Thoracic aorta (tissue), 2 donors: ENCODE measurements at regions not wholly inside any gene's neighbourhood (a gene's known extent, or its start where the extent isn't known, plus 50 kb on each side); places are given as distances from the start of the nearest gene placed in this dataset.

Source experiments
- ATAC-seq: fragments of 150-250 bp; one replicate; pipeline ENCODE4 v1.8.0; 2017; ENCODE audit warnings: low read depth; ENCODE audit not compliant: insufficient number of reproducible peaks, low FRiP score
- DNase-seq: peaks from one replicate; pipeline ENCODE4 v3.0.0-alpha.2; 2020; ENCODE audit warnings: low spot score
- H3K27ac ChIP-seq, 2 donors: fragments of 200-600 bp; sonication (generic); 1 replicate in 1 of 2; 2 replicates in 1 of 2; pipeline ENCODE4 v1.5.1; 2016; ENCODE audit warnings: mild to moderate bottlenecking in 2 of 2, moderate library complexity in 2 of 2
- H3K27me3 ChIP-seq: fragments of 200-600 bp; sonication (generic); replicated peaks from 2 replicates; pipeline ENCODE4 v1.6.0; 2016; ENCODE audit warnings: mild to moderate bottlenecking; ENCODE audit not compliant: insufficient read depth
- H3K36me3 ChIP-seq: fragments of 200-600 bp; sonication (generic); one replicate; pipeline ENCODE4 v1.5.1; 2016
- H3K4me1 ChIP-seq, 2 donors: fragments of 200-600 bp; sonication (generic); 1 replicate in 1 of 2; 2 replicates in 1 of 2; pipeline versions ENCODE4 v1.5.1 to v1.6.0; 2016; ENCODE audit warnings: low read depth in 2 of 2, mild to moderate bottlenecking in 1 of 2; ENCODE audit not compliant: control insufficient read depth in 1 of 2
- H3K4me3 ChIP-seq: fragments of 200-600 bp; sonication (generic); 2 replicates; pipeline ENCODE4 v1.5.1; 2016; ENCODE audit warnings: mild to moderate bottlenecking
- H3K9me3 ChIP-seq: fragments of 200-600 bp; sonication (generic); 2 replicates; pipeline ENCODE4 v1.5.1; 2016
- CTCF ChIP-seq: fragments of 200-600 bp; sonication (generic); IDR thresholded peaks from one replicate; pipeline ENCODE4 v1.5.1; 2019; ENCODE audit warnings: antibody characterized with exemption

- Histone ChIP-seq H3K27me3 (no peaks in the 10 kb centered on the region), H3K4me1 (peaks cover 32 to 42% of the 10 kb centered on the region in 2 donors), H3K9me3 (no peaks in the 10 kb centered on the region), H3K36me3 (peaks cover 45% of the 10 kb centered on the region), H3K27ac (peak overlapping the region; percentile 82 to 85), H3K4me3 (no peak overlapping the region)
- DNase-seq, result no peak
- no peak for ATAC-seq
- no peak for TF ChIP-seq CTCF
Measured at GRCh38 chr12:124378926-124379325, 84.0 kb downstream of the RFLNA start.

- H3K27ac ChIP-seq, result no peak overlapping the region
- H3K4me1 ChIP-seq, result peaks cover 32 to 42% of the 10 kb centered on the region in 2 donors
- ATAC-seq (no peak), DNase-seq (no peak)
- no peaks in the 10 kb centered on the region for H3K9me3 ChIP-seq
- no peak overlapping the region for H3K4me3 ChIP-seq
- H3K36me3 ChIP-seq, result peaks cover 38% of the 10 kb centered on the region
- no peaks in the 10 kb centered on the region for H3K27me3 ChIP-seq
- no peak for TF ChIP-seq CTCF
Measured at GRCh38 chr12:124377981-124378509, 83.2 kb downstream of the RFLNA start.

- ATAC-seq, result no peak
- Histone ChIP-seq H3K27me3 (no peaks in the 10 kb centered on the region), H3K4me3 (no peak overlapping the region), H3K27ac (peak overlapping the region in 1 of 2 donors; percentile 42), H3K36me3 (peaks cover 45% of the 10 kb centered on the region), H3K4me1 (peaks cover 21 to 31% of the 10 kb centered on the region in 2 donors), H3K9me3 (no peaks in the 10 kb centered on the region)
- no peak for TF ChIP-seq CTCF
- no peak for DNase-seq
Measured at GRCh38 chr12:124376435-124376834, 81.5 kb downstream of the RFLNA start.

GRCh38 chr12:124375789-124376175 lies 80.9 kb downstream of the RFLNA start:
- Histone ChIP-seq H3K27me3 (no peaks in the 10 kb centered on the region), H3K4me1 (peaks cover 15 to 31% of the 10 kb centered on the region in 2 donors), H3K9me3 (no peaks in the 10 kb centered on the region), H3K4me3 (no peak overlapping the region), H3K36me3 (peaks cover 49% of the 10 kb centered on the region), H3K27ac (no peak overlapping the region)
- no peak for TF ChIP-seq CTCF
- ATAC-seq, result no peak
- no peak for DNase-seq

GRCh38 chr12:124375141-124375788 lies 80.4 kb downstream of the RFLNA start:
- H3K9me3 ChIP-seq, result no peaks in the 10 kb centered on the region
- no peak overlapping the region for H3K4me3 ChIP-seq
- peaks cover 49% of the 10 kb centered on the region for H3K36me3 ChIP-seq
- peaks cover 15 to 31% of the 10 kb centered on the region in 2 donors for H3K4me1 ChIP-seq
- TF ChIP-seq CTCF, result no peak
- H3K27me3 ChIP-seq, result no peaks in the 10 kb centered on the region
- ATAC-seq (no peak), DNase-seq (no peak)
- no peak overlapping the region for H3K27ac ChIP-seq
